Skeletal muscle cell (primary cell): ENCODE measurements at regions not wholly inside any gene's neighbourhood (a gene's known extent, or its start where the extent isn't known, plus 50 kb on each side); places are given as distances from the start of the nearest gene placed in this dataset.
A peak's percentile ranks its signal among the peaks of the same experiment; 100 is the strongest.

Experiments used
- DNase-seq: peaks from one replicate; pipeline ENCODE4 v3.0.0-alpha.2; 2010; ENCODE audit warnings: low read depth
- H3K4me3 ChIP-seq: 2 replicates; pipeline ENCODE4 v1.5.1; 2011; ENCODE audit warnings: low read depth, mild to moderate bottlenecking, control low read depth, low read length, moderate library complexity

DNA sequence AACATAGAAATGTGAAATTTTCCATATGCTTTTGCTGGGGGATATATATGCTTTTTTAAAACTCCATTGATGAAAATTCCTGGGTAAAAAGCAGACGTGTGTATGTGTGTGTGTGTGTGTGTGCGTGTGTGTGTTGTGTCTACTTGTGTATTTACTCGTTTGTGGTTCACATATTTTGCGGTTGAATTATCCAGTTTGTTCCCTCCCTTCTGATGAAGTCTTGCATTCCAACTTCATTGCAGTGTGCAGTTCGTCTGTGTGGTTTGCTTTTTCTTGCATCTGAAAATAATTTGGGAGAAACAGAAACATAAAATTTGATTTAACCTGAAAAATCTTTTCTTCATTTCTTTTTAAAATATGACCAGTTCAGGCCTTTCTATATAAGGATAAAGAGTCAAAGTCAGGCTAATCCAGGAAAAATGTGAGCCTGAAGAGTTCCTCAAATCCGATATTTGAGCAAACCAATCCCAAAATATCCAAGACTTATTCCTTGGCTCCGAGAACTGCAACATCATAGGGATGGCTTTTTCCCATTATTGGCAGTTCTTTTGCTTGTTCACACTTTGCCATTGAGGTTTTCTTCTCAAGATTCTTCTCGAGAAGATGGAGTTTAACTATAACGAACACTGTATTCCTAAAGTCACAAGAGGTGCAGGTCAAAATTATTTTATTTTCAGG is 202.2 kb upstream of the CCN2 start:
- DNase-seq: peak; percentile 69

DNA sequence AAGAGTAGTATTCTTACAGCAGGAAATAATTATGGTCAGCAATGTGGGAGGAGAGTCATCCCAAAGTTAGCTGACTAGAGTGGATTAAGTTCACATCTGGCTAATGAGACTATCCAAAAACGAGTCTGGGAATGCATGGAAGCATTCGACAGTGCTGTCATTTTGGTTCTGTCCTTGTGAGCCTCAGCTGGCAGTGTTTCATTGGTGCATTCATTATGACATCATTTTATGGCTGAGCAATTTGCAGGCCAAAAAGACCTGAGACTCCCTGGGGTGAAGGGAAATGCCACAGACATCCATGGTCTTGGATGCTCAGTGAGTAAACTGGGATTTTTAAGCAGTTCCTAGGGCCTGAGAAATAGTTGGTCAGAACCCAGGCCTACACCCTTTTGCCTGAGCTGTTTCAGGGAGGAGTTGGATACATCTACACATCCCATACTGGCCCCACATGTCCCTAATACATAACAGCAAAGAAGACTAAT is 196.4 kb upstream of the CCN2 start:
- no peak overlapping the region for H3K4me3 ChIP-seq
- peak; percentile 68 for DNase-seq

More for the DNA sequence above, 202.2 kb upstream of the CCN2 start:
- no peak overlapping the region for H3K4me3 ChIP-seq

DNA sequence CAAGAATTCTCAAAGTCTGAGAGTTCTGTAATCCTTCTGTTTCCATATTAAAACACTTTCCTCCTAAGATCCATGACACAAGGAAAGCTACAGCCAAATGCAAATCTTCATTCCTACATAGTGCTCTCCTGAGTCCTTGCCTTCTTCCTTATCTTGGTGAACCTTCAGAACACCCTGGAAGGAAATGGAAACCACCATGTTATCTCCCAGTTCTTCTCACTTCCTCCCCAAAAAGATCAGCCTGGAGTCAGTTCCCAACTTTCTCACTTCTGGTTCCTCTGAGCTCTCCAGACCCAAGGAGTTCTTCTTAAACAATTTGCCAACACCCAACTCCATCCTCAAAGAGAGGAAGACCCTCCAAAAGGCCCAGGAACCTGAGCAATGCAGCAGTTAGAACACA is 193.3 kb upstream of the CCN2 start:
- no peak overlapping the region for H3K4me3 ChIP-seq
- no peak for DNase-seq

DNA sequence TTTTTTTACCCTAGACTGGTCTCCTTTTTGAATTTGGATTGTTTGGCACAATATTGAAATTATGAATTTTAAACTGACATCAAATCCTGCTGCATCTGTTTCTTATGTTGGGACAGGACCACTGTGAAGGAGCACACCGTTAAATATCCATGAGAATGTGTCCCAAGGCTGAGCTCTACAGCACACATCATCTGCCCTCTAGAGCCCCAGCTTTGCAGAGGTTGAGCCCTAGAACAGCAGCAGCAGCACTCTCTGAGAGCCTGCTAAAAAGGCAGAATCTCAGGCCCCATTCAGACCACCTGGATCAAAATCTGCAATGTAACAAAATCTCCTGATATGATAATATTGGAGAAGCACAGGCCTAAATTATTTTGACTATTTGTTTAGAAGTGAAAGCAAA is 192.1 kb upstream of the CCN2 start:
- H3K4me3 ChIP-seq: no peak overlapping the region
- no peak for DNase-seq

DNA sequence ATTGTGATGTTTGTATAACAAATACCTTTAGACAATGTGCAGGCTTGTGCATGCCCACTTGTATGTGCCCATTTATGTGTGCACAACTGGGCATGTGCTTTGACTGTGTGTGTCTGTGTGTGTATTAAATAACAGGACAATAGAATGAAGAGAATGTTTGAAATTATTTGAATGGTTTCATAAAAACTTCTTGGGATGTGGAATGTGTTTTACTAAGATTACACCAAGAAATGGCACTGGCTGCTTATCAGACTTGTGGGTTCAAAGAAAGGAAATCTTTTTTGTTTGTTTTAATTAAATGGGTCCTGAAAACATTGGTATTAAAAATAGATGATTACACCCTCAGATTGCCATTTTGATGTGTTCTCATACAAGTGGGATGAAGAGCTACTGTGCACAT is 191.6 kb upstream of the CCN2 start:
- DNase-seq: no peak
- H3K4me3 ChIP-seq: no peak overlapping the region

DNA sequence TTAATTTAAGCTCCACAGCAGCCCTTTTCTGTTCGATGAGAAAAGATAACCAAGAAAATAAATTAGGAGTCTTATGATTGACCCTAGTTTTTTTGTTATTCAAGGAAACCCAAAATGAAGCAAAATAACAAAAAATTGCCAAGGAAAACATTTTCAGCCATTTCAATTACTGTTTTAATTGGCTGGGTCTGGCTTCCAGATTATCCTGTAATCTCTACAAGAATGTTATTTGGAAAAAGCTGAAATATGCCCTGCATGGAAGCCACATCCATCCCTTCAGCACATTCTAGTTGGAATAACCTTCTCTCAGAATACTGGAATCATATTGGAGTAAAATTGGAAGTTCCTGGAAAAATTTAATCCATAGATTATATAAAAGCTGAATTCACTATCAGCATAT is 191.1 kb upstream of the CCN2 start:
- no peak for DNase-seq
- no peak overlapping the region for H3K4me3 ChIP-seq

DNA sequence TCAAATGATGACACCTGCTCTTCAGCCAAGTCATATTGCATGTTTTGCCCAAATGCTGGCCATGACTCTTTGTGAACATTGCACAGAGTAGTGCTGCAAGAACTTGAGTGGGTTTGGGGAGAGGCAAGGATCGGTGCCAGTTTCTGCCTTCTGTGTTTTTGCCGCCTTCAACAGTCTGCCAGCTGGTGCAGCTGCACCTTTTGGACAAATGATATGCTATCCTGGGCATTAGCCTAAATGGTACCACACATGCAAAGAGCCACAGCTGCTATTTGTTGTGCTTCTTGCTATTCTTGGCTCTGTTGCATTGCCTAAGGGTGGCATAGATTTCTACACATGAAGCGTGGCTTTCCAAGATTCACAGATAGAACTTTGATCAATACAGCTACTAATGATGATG is 189.0 kb upstream of the CCN2 start:
- H3K4me3 ChIP-seq: no peak overlapping the region
- no peak for DNase-seq

DNA sequence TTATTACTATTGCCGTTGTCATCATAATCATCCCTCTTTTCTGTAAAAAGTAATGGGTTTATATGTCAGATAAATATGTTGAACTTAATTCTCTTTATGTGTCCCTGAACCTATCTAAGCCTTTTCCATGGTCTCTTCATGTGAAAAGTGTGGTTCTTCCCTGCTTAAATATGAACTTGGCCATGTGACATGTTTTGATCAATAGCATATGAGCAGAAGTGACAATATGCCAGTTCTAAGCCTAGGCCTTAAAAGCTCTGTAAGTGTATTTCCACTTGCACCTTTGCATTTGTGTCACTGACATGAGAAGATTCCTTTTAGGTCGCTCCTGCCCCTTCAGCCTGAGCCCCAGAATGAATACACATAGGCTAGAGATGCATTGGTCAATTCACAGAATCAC is 188.4 kb upstream of the CCN2 start:
- no peak overlapping the region for H3K4me3 ChIP-seq
- no peak for DNase-seq

DNA sequence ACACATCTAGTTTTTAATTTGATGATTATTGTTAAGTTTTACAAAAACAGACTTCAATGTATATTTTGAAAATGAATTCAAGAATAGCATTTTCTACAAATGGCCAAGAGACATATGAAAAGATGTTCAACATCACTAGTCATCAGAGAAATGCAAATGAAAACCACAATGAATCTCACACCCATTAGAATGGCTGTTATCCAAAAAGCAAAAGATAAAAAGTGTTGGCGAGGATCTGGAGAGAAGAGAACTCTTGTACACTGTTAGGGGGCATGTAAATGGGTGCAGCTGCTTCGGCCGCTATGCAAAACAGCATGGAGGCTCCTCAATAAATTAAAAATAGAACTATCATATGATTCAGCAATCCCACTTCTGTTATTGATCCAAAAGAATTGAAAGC is 185.8 kb upstream of the CCN2 start:
- DNase-seq: no peak
- no peak overlapping the region for H3K4me3 ChIP-seq

DNA sequence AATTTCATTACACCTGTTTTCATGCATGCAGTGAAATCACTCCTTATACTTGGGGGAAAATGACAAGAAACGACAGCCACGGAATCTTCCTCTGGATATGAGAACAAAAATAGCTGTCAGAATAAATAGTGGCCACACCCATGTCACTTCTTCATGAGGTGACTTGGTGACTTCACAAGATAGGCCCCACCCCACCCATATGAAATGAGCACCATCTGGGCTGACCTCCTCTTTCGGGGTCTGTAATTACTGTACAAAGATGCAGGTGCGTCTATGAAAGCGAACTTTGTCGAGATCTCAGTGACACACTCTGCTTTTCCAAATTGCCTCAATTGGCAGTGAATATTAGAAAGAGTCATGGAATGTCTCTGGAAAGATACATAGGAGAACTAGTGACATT is 184.2 kb upstream of the CCN2 start:
- DNase-seq: no peak
- H3K4me3 ChIP-seq: no peak overlapping the region

DNA sequence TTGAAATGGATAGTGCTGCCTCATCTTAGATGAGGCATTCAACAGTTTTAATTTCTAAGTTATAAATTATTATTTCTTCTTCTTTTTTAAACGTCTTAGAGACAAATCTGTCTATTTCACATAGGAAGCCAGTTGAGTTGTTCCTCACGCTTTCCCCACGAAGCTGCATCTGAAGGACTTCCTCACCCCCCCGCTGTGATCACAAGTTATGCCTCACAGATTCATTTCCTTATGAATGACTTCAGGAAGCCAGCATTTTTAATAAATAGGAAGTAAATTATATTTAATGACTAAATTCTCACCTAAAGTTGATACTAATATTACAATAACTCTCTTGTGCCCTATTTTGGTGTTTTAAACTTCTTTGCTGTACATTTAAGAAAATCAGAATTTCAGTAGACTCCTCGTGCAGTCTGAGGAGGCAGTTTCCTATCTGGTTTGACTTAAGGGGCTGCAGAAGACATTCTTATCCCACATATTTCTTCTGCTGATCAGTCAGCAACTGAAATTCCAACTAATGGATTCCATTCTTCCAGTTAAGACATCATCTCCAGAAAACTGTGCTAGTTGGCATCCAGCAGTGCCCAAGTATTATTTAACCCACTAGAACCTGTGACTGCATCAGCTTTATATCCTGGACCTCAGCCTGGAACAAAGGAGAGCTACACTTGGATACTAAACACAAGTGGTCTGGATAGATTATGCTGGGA is 182.7 kb upstream of the CCN2 start:
- H3K4me3 ChIP-seq: no peak overlapping the region
- no peak for DNase-seq

DNA sequence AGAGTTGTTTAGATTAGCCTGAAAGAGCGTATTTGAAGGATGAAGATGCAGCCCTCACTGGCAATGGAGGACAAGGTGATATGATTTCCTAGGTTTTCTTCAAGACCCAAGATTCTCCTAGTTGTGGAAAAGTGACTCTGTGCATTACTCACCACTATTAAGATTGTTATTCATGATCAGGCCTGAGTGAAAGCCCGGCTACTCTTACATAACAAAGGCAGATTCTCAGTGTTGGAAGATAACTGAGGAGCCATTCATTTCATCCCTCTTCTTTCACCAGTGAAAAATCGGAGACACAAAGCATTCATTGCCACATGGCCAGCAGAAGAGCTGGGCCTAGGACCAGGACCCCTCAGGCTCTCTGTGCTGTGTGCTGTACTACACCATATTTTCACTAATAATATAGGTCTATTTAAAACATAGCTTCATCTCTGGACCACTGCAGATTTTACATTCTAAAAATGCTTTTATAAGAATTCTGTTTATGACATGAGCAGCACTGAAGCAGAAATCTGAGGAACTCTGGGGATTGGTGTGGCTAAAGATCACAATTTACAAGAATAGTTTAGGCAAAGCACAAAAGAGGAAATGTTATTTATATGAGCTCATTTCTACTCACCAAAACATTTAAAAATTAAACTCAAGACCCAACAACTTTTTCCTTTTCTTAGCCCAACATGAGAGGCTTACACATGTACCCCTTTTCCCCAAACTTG is 181.9 kb upstream of the CCN2 start:
- peak; percentile 41 for DNase-seq
- no peak overlapping the region for H3K4me3 ChIP-seq

DNA sequence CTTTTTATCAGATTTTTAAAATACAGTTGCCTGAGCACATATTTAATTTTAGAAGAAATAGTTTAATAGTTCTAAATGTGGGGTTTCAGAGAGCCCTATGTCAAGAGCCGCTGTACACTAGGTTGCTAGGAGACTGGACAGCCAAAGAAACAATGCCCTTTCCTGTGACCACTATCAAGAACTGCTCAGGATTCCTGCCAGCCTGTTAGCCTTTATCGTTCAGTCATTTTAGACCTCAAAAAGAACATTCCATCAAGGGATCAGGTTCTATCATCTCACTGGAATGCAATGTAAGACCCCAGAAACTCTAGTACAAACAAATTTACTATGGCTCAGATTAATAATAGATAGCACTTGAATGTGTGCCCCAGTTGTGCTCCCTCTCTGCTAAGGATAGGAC is 181.2 kb upstream of the CCN2 start:
- H3K4me3 ChIP-seq: no peak overlapping the region
- peak; percentile 21 for DNase-seq

DNA sequence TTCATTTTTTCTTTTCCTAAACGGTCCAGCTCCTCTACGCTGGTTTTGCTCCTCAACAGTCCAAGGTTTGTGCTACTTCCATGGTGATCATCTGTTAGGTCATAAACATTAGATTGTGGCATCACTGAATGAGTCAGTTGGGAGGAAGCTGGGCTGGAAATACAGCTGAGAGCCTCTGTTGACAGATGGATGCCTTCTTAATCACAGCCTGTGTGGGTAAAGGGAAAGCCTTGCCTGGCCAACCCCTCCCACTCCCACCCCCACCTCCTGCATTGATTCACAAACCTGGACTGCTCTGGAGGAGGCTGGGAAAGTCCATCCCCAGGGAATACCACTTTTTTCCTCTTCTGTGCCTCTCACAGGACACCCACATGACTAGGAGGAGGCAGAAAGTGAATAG is 180.6 kb upstream of the CCN2 start:
- H3K4me3 ChIP-seq: no peak overlapping the region
- DNase-seq: peak; percentile 99

DNA sequence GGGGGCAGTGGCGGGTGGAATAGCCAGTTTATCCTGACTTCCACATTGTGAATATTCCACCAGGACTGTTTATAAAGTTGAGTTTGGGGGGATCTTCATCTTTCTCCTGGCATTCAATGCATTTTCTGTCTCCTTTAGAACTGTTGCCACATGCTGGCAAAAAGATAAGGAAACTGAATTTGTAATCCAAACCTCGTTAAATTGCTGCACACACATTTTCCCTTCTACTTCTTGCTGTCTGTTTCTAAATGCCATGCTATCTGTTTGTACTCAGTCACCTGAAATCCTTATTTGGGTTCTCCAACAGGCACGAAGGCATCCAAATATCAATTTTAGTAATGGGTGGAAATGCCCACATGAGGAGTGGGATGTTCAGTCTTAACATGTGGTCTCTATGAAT is 180.2 kb upstream of the CCN2 start:
- no peak overlapping the region for H3K4me3 ChIP-seq
- no peak for DNase-seq

DNA sequence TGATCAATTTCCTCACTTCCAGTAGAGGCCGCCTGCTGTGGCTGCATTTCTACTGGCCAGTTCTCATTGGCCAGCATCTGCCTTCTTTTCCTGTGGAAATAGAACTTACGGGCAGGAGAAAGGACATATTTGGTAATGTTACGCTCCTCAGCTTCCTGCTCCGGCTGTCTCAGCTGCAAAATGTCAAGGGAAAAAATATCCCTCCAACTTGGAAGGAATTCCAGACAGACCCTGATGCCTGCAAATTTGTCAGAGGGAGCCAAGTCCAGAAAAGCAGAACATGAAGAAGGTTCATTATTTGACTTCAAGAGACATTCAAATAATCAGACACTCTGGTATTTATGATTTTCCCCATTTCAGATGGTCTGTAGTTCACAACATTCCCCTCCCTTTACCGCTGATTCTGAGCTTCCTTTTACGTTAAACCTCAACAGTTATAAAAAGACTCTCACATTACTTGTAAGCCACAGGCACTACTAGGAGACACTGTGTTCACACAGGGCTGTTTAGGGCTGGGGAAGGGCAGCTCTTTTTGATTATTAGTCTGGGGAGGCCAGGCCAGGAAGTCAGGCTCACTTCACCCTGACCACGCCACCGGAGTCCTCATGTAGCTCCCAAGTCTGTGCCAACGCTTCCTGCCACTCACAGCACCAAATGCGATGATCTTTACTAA is 179.6 kb upstream of the CCN2 start:
- H3K4me3 ChIP-seq: no peak overlapping the region
- DNase-seq: peak; percentile 55

DNA sequence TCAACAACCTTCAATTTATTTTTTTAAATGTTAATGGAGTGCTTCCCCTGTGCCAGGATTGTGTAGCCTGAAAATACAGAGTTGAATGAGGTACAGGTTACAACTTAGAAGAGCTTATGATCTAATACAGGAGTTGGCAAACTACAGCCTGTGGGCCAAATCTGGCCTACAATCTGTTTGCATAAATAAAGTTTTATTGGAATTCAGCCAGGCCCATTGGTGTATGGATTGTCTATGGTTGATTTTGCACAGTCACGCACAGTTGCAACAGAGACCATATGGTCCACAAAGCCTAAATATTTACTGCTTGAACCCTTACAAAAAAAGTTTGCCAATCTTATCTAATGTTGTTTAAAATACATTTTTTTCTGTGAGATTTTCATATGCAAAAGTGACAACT is 177.3 kb upstream of the CCN2 start:
- no peak overlapping the region for H3K4me3 ChIP-seq
- no peak for DNase-seq

DNA sequence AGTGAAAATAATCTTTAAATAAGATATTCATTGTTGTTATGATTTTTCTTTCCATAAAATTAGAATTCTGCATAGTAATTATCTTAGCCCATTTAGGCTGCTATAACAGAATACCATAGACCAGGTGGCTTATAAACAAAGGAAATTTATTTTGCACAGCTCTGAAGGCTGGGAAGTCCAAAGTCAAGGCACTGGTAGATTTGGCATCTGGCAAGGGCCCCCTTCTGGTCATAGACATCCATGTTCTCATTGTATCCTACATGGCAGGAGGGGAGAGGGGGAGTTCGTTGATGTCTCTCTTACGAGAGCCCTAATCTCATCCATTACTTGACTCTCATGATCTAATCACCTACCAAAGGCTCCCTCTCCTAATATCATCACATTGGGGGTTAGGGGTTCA is 175.0 kb upstream of the CCN2 start:
- DNase-seq: no peak
- H3K4me3 ChIP-seq: no peak overlapping the region

DNA sequence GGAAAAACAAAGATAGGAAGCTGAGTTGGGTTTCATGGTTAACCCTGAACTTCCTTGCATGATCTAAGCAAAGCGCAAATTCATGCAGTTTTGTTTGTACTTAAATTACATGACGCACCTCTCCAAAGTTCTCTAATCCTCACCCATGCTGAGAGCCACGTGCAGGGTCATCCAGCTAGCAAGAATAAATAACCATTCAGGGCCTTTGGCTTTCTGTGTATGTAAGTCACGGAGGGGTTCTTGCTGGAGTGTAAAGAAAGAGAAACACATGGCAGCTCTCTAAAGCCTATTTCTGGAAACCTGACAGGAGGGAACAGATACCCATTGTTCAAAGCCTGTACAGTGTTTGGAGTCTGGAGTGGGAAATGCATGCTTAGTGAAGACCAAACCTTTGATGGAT is 171.7 kb upstream of the CCN2 start:
- peak; percentile 71 for DNase-seq
- no peak overlapping the region for H3K4me3 ChIP-seq

DNA sequence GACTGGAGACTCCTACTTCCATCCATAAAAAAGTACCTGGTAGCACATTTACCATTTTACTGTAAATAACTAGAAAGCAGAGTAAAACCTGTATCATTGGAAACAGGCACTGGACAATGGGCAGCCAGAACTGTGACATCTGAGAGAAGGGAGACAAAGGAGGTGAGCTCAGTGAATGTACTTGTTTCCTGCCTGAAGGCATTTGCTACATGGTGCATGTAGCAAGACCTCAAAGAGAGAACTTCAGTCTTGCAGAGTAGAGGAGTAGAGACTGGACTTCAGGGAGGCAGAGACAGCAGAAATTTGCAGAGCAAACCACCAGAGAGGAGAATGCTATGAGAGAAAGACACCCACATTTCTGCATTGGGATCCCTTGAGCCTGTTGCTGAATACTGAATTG is 171.0 kb upstream of the CCN2 start:
- no peak for DNase-seq
- H3K4me3 ChIP-seq: no peak overlapping the region
